Esophagus squamous epithelium (tissue), 5 donors: ENCODE measurements at regions not wholly inside any gene's neighbourhood (a gene's known extent, or its start where the extent isn't known, plus 50 kb on each side); places are given as distances from the start of the nearest gene placed in this dataset.

Experiments used
- DNase-seq: peaks from one replicate; lab custom pipeline; 2025; lab: John Stamatoyannopoulos, UW
- H3K27ac ChIP-seq, 4 donors: fragments of 200-600 bp; sonication (generic); one replicate each; pipeline ENCODE4 v1.5.1; 2016 to 2019; ENCODE audit warnings: mild to moderate bottlenecking in 1 of 4
- H3K27me3 ChIP-seq, 4 donors: fragments of 200-600 bp; sonication (generic); 1 replicate in 3 of 4; 2 replicates in 1 of 4; pipeline versions ENCODE4 v1.5.1 to v1.6.0; 2017 to 2021; ENCODE audit warnings: antibody characterized with exemption in 1 of 4
- H3K36me3 ChIP-seq, 3 donors: fragments of 200-600 bp; sonication (generic); one replicate each; pipeline ENCODE4 v1.5.1; 2016 to 2019
- H3K4me1 ChIP-seq, 3 donors: fragments of 200-600 bp; sonication (generic); one replicate each; pipeline ENCODE4 v1.5.1; 2017 to 2019
- H3K4me3 ChIP-seq, 4 donors: fragments of 200-600 bp; sonication (generic); 1 replicate in 3 of 4; 2 replicates in 1 of 4; pipeline ENCODE4 v1.5.1; 2016 to 2019; ENCODE audit warnings: mild to moderate bottlenecking in 2 of 4, moderate library complexity in 1 of 4
- H3K9me3 ChIP-seq, 3 donors: fragments of 200-600 bp; sonication (generic); one replicate each; pipeline ENCODE4 v1.5.1; 2016 to 2019
- POLR2A ChIP-seq, 4 donors: fragments of 450-650 bp; IDR thresholded peaks; one replicate each; pipeline ENCODE4 v1.6.1; 2017; ENCODE audit warnings: antibody characterized with exemption in 4 of 4, mild to moderate bottlenecking in 4 of 4, moderate library complexity in 3 of 4
- WGBS, 2 donors: methylation state at CpG; one replicate each; pipeline ENCODE4 v1.1.5; 2018; 5-methylcytosine and 5-hydroxymethylcytosine counted together
- intact Hi-C: fragments of 100-400 bp; cut with DNase I; formaldehyde crosslinking; loops from one replicate; pipeline ENCODE4 v1.15.0; 2022
- TF ChIP-seq, protein P1 (sequence below), 6 experiments: fragments of 450-650 bp in 4 of 6; fragments of 200-600 bp in 2 of 6; sonication (generic) in 2 of 6; IDR thresholded peaks; one replicate each; pipeline ENCODE4 v1.5.1; 2016 to 2019; ENCODE audit warnings: antibody characterized with exemption in 6 of 6, mild to moderate bottlenecking in 4 of 6, moderate library complexity in 4 of 6
- donor health status: DM: yes; HTN: yes; CAD: no.

DNA sequence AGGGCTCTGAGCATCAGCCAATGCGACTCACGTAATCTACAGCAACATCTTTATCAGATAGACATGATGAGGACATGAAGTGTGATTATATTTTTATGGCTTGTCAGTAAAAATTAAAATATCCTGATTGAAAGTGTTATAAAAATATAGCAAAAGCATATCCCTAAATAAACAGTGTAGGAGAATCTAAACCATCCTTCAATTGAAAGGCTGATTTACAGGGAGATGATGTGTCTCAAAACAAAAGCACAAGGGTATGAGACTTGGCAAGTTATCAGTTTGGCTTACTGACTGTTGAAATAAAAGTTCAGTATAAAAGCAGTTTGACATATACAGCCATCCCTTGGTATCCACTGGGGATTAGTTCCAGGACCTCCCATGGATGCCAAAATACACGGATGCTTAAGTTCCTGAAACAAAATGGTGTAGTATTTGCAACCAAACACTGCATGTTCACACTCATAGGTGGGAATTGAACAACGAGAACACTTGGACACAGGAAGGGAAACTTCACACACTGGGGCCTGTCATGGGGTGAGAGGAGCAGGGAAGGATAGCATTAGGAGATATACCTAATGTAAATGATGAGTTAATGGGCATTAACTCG is 149.9 kb upstream of the MAP1B start:
- Histone ChIP-seq H3K4me1 (peaks cover 0 to 17% (median 0%) of the 10 kb centered on the region in 3 donors), H3K9me3 (no peaks in the 10 kb centered on the region), H3K4me3 (no peak overlapping the region), H3K27me3 (peaks cover 0 to 20% (median 0%) of the 10 kb centered on the region in 4 donors), H3K36me3 (no peaks in the 10 kb centered on the region), H3K27ac (no peak overlapping the region)
- TF ChIP-seq, protein P1, sequence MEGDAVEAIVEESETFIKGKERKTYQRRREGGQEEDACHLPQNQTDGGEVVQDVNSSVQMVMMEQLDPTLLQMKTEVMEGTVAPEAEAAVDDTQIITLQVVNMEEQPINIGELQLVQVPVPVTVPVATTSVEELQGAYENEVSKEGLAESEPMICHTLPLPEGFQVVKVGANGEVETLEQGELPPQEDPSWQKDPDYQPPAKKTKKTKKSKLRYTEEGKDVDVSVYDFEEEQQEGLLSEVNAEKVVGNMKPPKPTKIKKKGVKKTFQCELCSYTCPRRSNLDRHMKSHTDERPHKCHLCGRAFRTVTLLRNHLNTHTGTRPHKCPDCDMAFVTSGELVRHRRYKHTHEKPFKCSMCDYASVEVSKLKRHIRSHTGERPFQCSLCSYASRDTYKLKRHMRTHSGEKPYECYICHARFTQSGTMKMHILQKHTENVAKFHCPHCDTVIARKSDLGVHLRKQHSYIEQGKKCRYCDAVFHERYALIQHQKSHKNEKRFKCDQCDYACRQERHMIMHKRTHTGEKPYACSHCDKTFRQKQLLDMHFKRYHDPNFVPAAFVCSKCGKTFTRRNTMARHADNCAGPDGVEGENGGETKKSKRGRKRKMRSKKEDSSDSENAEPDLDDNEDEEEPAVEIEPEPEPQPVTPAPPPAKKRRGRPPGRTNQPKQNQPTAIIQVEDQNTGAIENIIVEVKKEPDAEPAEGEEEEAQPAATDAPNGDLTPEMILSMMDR (IDR thresholded peaks at IDR 0.05), result no peak
- no peak for TF ChIP-seq POLR2A (IDR thresholded peaks at IDR 0.05)
- intact Hi-C loops, result no loop called here
- 59 to 87% methylated on average over 5 of the region's 5 CpGs for WGBS, 2 donors
- no peak for DNase-seq

GRCh38 chr5:71960195-71960594 is 147.1 kb upstream of the MAP1B start:
- Histone ChIP-seq H3K9me3 (no peaks in the 10 kb centered on the region), H3K27me3 (peaks cover 0 to 8% (median 0%) of the 10 kb centered on the region in 4 donors), H3K36me3 (no peaks in the 10 kb centered on the region), H3K27ac (no peak overlapping the region), H3K4me3 (no peak overlapping the region), H3K4me1 (peaks cover 0 to 16% (median 0%) of the 10 kb centered on the region in 3 donors)
- no peak for TF ChIP-seq POLR2A (IDR thresholded peaks at IDR 0.05)
- TF ChIP-seq, protein P1 (IDR thresholded peaks at IDR 0.05), result no peak
- no peak for DNase-seq
- intact Hi-C loops, result no loop called here
- WGBS, 2 donors, result 69 to 94% methylated on average over 3 to 4 of the region's 4 CpGs

DNA sequence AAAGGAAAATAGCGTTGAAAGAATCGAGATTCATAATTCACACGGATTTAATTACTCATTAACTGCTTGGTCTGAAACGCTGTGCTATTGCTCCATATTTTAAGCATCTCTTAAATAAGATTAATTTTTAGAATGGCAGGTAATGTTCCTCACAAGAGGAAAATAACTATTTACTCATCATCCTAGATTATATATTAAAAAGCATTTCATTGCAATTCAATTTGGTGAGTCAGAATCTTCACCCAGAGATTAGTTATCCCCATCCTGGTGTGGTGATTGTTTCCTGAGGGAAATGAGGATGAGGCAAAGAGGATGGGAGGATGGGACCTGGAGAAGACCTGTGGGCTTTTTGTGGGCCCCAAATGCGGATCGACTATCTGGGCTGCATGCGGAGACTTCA is 145.5 kb upstream of the MAP1B start:
- WGBS, 2 donors, result 88 to 91% methylated on average over 7 of the region's 7 CpGs
- no peak for DNase-seq
- no peak for TF ChIP-seq POLR2A (IDR thresholded peaks at IDR 0.05)
- TF ChIP-seq, protein P1 (IDR thresholded peaks at IDR 0.05), result no peak
- Histone ChIP-seq H3K27me3 (peaks cover 0 to 9% (median 0%) of the 10 kb centered on the region in 4 donors), H3K36me3 (no peaks in the 10 kb centered on the region), H3K4me3 (no peak overlapping the region), H3K9me3 (no peaks in the 10 kb centered on the region), H3K27ac (no peak overlapping the region), H3K4me1 (peaks cover 0 to under 1% (median 0%) of the 10 kb centered on the region in 3 donors)
- intact Hi-C loops, result no loop called here

GRCh38 chr5:71969460-71969859 is 137.8 kb upstream of the MAP1B start:
- DNase-seq, result no peak
- WGBS, 2 donors, result 44 to 66% methylated on average over 2 of the region's 2 CpGs

GRCh38 chr5:71971862-71972261 is 135.4 kb upstream of the MAP1B start:
- TF ChIP-seq, protein P1 (IDR thresholded peaks at IDR 0.05), result no peak
- TF ChIP-seq POLR2A (IDR thresholded peaks at IDR 0.05), result no peak
- Histone ChIP-seq H3K27me3 (peaks cover 0 to 5% (median 0%) of the 10 kb centered on the region in 4 donors), H3K36me3 (no peaks in the 10 kb centered on the region), H3K9me3 (no peaks in the 10 kb centered on the region), H3K4me3 (no peak overlapping the region), H3K27ac (no peak overlapping the region), H3K4me1 (peaks cover 0 to 15% (median 2%) of the 10 kb centered on the region in 3 donors)
- intact Hi-C loops, result no loop called here
- WGBS, 2 donors, result 56 to 59% methylated on average over 2 of the region's 2 CpGs
- no peak for DNase-seq

More at GRCh38 chr5:71969460-71969859, 137.8 kb upstream of the MAP1B start:
- H3K36me3 ChIP-seq, result no peaks in the 10 kb centered on the region
- peaks cover 0 to 15% (median 2%) of the 10 kb centered on the region in 3 donors for H3K4me1 ChIP-seq
- H3K27ac ChIP-seq, result no peak overlapping the region
- H3K27me3 ChIP-seq, result peaks cover 0 to 11% (median 0%) of the 10 kb centered on the region in 4 donors
- no peak overlapping the region for H3K4me3 ChIP-seq
- H3K9me3 ChIP-seq, result no peaks in the 10 kb centered on the region
- no peak for TF ChIP-seq POLR2A (IDR thresholded peaks at IDR 0.05)
- TF ChIP-seq, protein P1 (IDR thresholded peaks at IDR 0.05), result no peak
- intact Hi-C loops, result no loop called here
